Right lobe of liver (tissue), 6 donors: ENCODE measurements at regions not wholly inside any gene's neighbourhood (a gene's known extent, or its start where the extent isn't known, plus 50 kb on each side); places are given as distances from the start of the nearest gene placed in this dataset.

Experiments used
- ATAC-seq, 4 donors: fragments of 200-7000 bp; cut with Tn5 transposase; one replicate each; pipeline ENCODE4 v1.9.1; 2020; ENCODE audit warnings: mild to moderate bottlenecking in 4 of 4, moderate library complexity in 4 of 4
- DNase-seq, 3 donors: peaks; one replicate each; pipeline ENCODE4 v3.0.0-alpha.2; 2020
- H3K27ac ChIP-seq, 3 donors: fragments of 200-600 bp; one replicate each; pipeline ENCODE4 v1.8.0; 2022
- H3K27me3 ChIP-seq, 2 donors: fragments of 200-600 bp; one replicate each; pipeline ENCODE4 v1.8.0; 2022
- H3K36me3 ChIP-seq, 4 donors: fragments of 200-600 bp; sonication (generic) in 1 of 4; one replicate each; pipeline versions ENCODE4 v1.5.1 to v1.8.0; 2017 to 2022; ENCODE audit warnings: control low read depth in 1 of 4
- H3K4me1 ChIP-seq, 4 donors: fragments of 200-600 bp; sonication (generic) in 1 of 4; one replicate each; pipeline versions ENCODE4 v1.5.1 to v1.8.0; 2017 to 2022; ENCODE audit warnings: control low read depth in 1 of 4
- H3K4me3 ChIP-seq, 3 donors: fragments of 200-600 bp; one replicate each; pipeline ENCODE4 v1.8.0; 2022
- H3K9me3 ChIP-seq, 4 donors: fragments of 200-600 bp; sonication (generic) in 1 of 4; one replicate each; pipeline versions ENCODE4 v1.5.1 to v1.8.0; 2017 to 2022; ENCODE audit warnings: control low read depth in 1 of 4
- CTCF ChIP-seq, 4 donors: fragments of 200-600 bp in 3 of 4; fragments of 450-650 bp in 1 of 4; IDR thresholded peaks; one replicate each; pipeline versions ENCODE4 v1.5.1 to v1.8.0; 2016 to 2022; ENCODE audit warnings: antibody characterized with exemption in 4 of 4, mild to moderate bottlenecking in 2 of 4
- POLR2A ChIP-seq: fragments of 450-650 bp; IDR thresholded peaks from one replicate; pipeline ENCODE4 v1.6.1; 2017; ENCODE audit warnings: antibody characterized with exemption, mild to moderate bottlenecking
- WGBS: methylation state at CpG from one replicate; pipeline ENCODE4 v1.1.6; 2018; ENCODE audit warnings: low coverage, low lambda C conversion rate; ENCODE audit not compliant: insufficient coverage; ENCODE audit errors: missing lambda C conversion rate; 5-methylcytosine and 5-hydroxymethylcytosine counted together
- intact Hi-C, 2 donors: fragments of 100-400 bp; cut with DNase I; formaldehyde crosslinking; loops; one replicate each; pipeline versions ENCODE4 v1.11.2 to v1.14.1; 2022
- donor health status: DM: no; HTN: yes; CAD: no.
- donor health status: DM: no; HTN: no; CAD: no.
- donor health status: DM: no; HTN: no; CAD: no.
- donor health status: DM: no; HTN: yes; CAD: no.
- donor health status: DM: no; HTN: yes; CAD: no.

- Histone ChIP-seq H3K27me3 (no peaks in the 10 kb centered on the region), H3K9me3 (no peaks in the 10 kb centered on the region), H3K36me3 (no peaks in the 10 kb centered on the region), H3K27ac (no peak overlapping the region), H3K4me3 (no peak overlapping the region), H3K4me1 (no peaks in the 10 kb centered on the region)
- DNase-seq (no peak), ATAC-seq (no peak)
- intact Hi-C loops = no loop called here
- no peak for TF ChIP-seq POLR2A
- no peak for TF ChIP-seq CTCF (IDR thresholded peaks at IDR 0.05)
Observed at GRCh38 chr7:118644346-118644745, 419.8 kb downstream of the ANKRD7 start.

DNA sequence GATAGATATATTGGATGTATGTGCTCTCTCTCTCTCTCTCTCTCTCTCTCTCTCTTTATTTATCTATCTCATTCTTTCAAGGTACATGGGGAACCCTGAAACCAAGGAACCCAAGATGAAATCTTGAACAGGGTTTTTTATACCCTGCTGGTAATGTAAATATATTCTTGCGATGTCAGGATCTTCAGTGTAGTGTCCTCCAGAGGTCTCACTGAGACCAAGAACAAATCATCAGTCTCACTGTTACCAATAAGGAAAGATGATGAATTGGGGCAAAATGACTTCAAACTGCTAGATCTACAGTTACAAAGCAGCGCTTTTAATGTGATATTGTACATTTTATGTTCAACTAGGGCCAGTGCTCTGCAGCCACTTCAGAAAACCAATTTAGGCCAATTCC, 423.5 kb downstream of the ANKRD7 start:
- H3K27ac ChIP-seq = no peak overlapping the region
- ATAC-seq (no peak), DNase-seq (no peak)
- no peaks in the 10 kb centered on the region for H3K36me3 ChIP-seq
- no peak overlapping the region for H3K4me3 ChIP-seq
- H3K4me1 ChIP-seq = no peaks in the 10 kb centered on the region
- TF ChIP-seq POLR2A = no peak
- TF ChIP-seq CTCF (IDR thresholded peaks at IDR 0.05) = no peak
- intact Hi-C loops = no loop called here
- no peaks in the 10 kb centered on the region for H3K9me3 ChIP-seq
- H3K27me3 ChIP-seq = no peaks in the 10 kb centered on the region
- WGBS = 88% methylated on average over 2 of the region's 2 CpGs

- H3K27me3 ChIP-seq = no peaks in the 10 kb centered on the region
- WGBS = 51% methylated on average over 5 of the region's 5 CpGs
- TF ChIP-seq POLR2A (no peak), CTCF (IDR thresholded peaks at IDR 0.05) (no peak)
- no peaks in the 10 kb centered on the region for H3K9me3 ChIP-seq
- DNase-seq (no peak), ATAC-seq (peak in 1 of 4 donors; percentile 39)
- no peak overlapping the region for H3K27ac ChIP-seq
- intact Hi-C loops = no loop called here
- no peak overlapping the region for H3K4me3 ChIP-seq
- H3K4me1 ChIP-seq = no peaks in the 10 kb centered on the region
- H3K36me3 ChIP-seq = no peaks in the 10 kb centered on the region
Observed at GRCh38 chr7:118657391-118658005, 433.0 kb downstream of the ANKRD7 start.

- Histone ChIP-seq H3K4me1 (no peaks in the 10 kb centered on the region), H3K9me3 (no peaks in the 10 kb centered on the region), H3K4me3 (no peak overlapping the region), H3K27me3 (no peaks in the 10 kb centered on the region), H3K36me3 (no peaks in the 10 kb centered on the region), H3K27ac (no peak overlapping the region)
- intact Hi-C loops = no loop called here
- 32% methylated on average over 2 of the region's 2 CpGs for WGBS
- TF ChIP-seq POLR2A (no peak), CTCF (IDR thresholded peaks at IDR 0.05) (no peak)
- no peak for ATAC-seq
- DNase-seq = no peak
Observed at GRCh38 chr7:118662266-118662665, 437.8 kb downstream of the ANKRD7 start.

GRCh38 chr7:118664498-118664897, 440.0 kb downstream of the ANKRD7 start:
- no peaks in the 10 kb centered on the region for H3K27me3 ChIP-seq
- no peak overlapping the region for H3K4me3 ChIP-seq
- no peak for ATAC-seq
- DNase-seq = no peak
- intact Hi-C loops = no loop called here
- 28% methylated on average over 1 of the region's 1 CpG for WGBS
- no peaks in the 10 kb centered on the region for H3K4me1 ChIP-seq
- TF ChIP-seq CTCF (IDR thresholded peaks at IDR 0.05) (no peak), POLR2A (no peak)
- H3K9me3 ChIP-seq = no peaks in the 10 kb centered on the region
- no peak overlapping the region for H3K27ac ChIP-seq
- H3K36me3 ChIP-seq = no peaks in the 10 kb centered on the region
